HEK293T (cell line): ENCODE measurements at regions not wholly inside any gene's neighbourhood (a gene's known extent, or its start where the extent isn't known, plus 50 kb on each side); places are given as distances from the start of the nearest gene placed in this dataset.

ENCODE experiments used
- ARNT ChIP-seq: fragments of 450-650 bp; IDR thresholded peaks from 2 replicates; pipeline ENCODE4 v1.6.1; 2017; ENCODE audit warnings: mild to moderate bottlenecking
- LEF1 ChIP-seq: fragments of 450-650 bp; IDR thresholded peaks from 2 replicates; pipeline ENCODE4 v1.6.1; 2017; ENCODE audit warnings: mild to moderate bottlenecking, borderline replicate concordance
- SP1 ChIP-seq: fragments of 450-650 bp; IDR thresholded peaks from 2 replicates; pipeline ENCODE4 v1.6.1; 2017

GRCh38 chr11:87924125-87924524 is 251.1 kb downstream of the RAB38 start:
- no peak for TF ChIP-seq ARNT
- TF ChIP-seq LEF1: no peak
- no peak for TF ChIP-seq SP1
